SK-N-MC (cell line): ENCODE measurements at regions not wholly inside any gene's neighbourhood (a gene's known extent, or its start where the extent isn't known, plus 50 kb on each side); places are given as distances from the start of the nearest gene placed in this dataset.

Source experiments
- EZH2 ChIP-seq: fragments of 200-600 bp; sonication (generic); IDR thresholded peaks from one replicate; pipeline ENCODE4 v1.6.1; 2017; ENCODE audit warnings: antibody characterized with exemption
- POLR2AphosphoS5 ChIP-seq: IDR thresholded peaks from 2 replicates; pipeline ENCODE4 v1.6.1; 2012; ENCODE audit warnings: mild to moderate bottlenecking, low read depth, low read length, borderline replicate concordance

- TF ChIP-seq POLR2AphosphoS5 = no peak
- no peak for TF ChIP-seq EZH2
These were observed 286.4 kb downstream of the HACE1 start for GRCh38 chr6:104573350-104573749.
